ENCODE measurements at regions not wholly inside any gene's neighbourhood (a gene's known extent, or its start where the extent isn't known, plus 50 kb on each side); places are given as distances from the start of the nearest gene placed in this dataset.

DNA sequence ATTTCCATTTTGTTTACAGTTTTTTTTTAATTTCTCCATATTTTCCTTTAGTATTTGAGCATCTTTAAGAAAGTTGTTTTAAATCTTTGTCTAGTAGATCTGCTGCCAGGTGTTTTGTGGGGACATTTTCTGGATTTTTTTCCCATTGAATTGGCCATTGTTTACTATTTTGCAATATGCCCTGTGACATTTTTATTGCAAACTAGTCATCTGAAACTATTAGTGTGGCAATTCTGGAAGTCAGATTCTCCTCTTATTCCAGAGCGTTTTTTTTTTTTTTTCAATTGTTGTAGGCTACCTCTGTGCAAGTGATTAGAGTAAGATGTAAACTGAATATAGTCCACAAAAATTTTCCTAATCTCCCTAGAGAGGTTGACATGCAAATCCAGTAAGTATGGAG is 334.2 kb downstream of the PYDC2 start:
- no peak for DNase-seq
- H3K9me3 ChIP-seq = peaks cover 0 to 18% (median 0%) of the 10 kb centered on the region in 11 donors
- H3K36me3 ChIP-seq = no peaks in the 10 kb centered on the region
- WGBS, 2 donors = 74 to 79% methylated on average over 1 of the region's 1 CpG
- no peaks in the 10 kb centered on the region for H3K27me3 ChIP-seq
- H3K27ac ChIP-seq = no peak overlapping the region
- intact Hi-C loops (cut with DNase I) = no loop called here
- H3K4me1 ChIP-seq = no peaks in the 10 kb centered on the region
- TF ChIP-seq, protein P1, sequence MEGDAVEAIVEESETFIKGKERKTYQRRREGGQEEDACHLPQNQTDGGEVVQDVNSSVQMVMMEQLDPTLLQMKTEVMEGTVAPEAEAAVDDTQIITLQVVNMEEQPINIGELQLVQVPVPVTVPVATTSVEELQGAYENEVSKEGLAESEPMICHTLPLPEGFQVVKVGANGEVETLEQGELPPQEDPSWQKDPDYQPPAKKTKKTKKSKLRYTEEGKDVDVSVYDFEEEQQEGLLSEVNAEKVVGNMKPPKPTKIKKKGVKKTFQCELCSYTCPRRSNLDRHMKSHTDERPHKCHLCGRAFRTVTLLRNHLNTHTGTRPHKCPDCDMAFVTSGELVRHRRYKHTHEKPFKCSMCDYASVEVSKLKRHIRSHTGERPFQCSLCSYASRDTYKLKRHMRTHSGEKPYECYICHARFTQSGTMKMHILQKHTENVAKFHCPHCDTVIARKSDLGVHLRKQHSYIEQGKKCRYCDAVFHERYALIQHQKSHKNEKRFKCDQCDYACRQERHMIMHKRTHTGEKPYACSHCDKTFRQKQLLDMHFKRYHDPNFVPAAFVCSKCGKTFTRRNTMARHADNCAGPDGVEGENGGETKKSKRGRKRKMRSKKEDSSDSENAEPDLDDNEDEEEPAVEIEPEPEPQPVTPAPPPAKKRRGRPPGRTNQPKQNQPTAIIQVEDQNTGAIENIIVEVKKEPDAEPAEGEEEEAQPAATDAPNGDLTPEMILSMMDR (IDR thresholded peaks at IDR 0.05) = no peak
- no peak overlapping the region for H3K4me3 ChIP-seq
- no peak for ATAC-seq

DNA sequence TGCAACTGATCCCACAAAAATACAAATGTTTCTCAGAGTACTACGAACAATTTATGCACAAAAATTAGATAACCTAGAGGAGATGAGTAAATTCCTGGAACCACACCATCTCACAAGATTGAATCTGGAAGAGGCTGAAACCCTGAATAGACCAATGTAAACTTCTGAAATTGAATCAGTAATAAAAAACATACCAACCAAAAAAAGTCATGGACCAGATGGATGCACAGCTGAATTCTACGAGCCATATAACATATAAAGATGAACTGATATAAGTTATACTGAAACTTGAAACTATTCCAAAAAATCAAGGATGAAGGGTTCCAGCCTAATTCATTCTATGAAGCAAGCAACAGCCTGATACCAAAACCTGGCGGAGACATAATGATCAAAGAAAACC is 336.3 kb downstream of the PYDC2 start:
- H3K4me3 ChIP-seq = no peak overlapping the region

DNA sequence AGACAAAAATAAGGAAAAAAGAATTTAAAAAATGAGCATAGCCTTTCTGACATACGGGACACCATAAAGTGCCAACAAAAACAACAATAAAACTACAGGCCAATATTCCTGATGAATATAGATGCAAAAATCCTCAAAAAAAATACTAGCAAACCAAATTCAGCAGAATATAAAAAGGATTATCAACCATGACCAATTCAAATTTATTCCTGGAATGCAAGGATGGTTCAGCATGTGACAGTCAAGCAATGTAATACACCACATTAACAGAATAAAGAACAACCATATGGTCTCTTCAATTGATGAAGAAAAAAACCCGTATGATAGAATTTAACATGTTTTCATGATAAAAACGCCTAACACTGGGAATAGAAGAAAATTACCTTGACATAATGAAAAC is 341.7 kb downstream of the PYDC2 start:
- no peak for DNase-seq
- Histone ChIP-seq H3K9me3 (peaks cover 0 to 57% (median 14%) of the 10 kb centered on the region in 11 donors), H3K27me3 (no peaks in the 10 kb centered on the region), H3K27ac (no peak overlapping the region), H3K4me3 (no peak overlapping the region), H3K4me1 (no peaks in the 10 kb centered on the region), H3K36me3 (no peaks in the 10 kb centered on the region)
- no peak for ATAC-seq
- 76 to 79% methylated on average over 3 of the region's 3 CpGs for WGBS, 2 donors
- intact Hi-C loops (cut with DNase I) = no loop called here
- TF ChIP-seq, protein P1 (IDR thresholded peaks at IDR 0.05) = no peak

More for the DNA sequence above, 336.3 kb downstream of the PYDC2 start:
- TF ChIP-seq, protein P1 (IDR thresholded peaks at IDR 0.05) = no peak
- intact Hi-C loops (cut with DNase I) = no loop called here
- DNase-seq (no peak), ATAC-seq (no peak)
- H3K9me3 ChIP-seq = peaks cover 0 to 29% (median 4%) of the 10 kb centered on the region in 11 donors
- H3K27me3 ChIP-seq = no peaks in the 10 kb centered on the region
- H3K4me1 ChIP-seq = no peaks in the 10 kb centered on the region
- H3K27ac ChIP-seq = no peak overlapping the region
- WGBS, 2 donors = 90 to 93% methylated on average over 3 of the region's 3 CpGs
- no peaks in the 10 kb centered on the region for H3K36me3 ChIP-seq

DNA sequence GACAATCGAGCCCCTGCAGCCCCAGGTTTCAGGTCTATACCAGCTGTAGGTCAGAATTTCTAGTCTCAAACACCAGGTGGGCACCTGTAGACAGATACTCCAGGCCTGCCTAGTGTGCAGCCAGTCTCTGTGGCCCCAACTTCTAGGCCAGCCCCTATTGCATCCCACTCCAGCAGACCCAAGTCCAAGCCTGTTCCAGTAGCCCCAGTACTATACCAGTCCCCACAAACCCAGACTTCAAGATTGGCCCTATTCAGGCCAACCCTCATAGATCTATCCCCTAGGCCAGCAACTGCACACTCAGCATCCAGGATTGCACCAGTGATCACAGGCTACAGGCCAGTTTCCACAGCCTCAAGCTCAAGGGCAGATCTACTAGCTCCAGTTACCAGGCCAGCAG is 344.0 kb downstream of the PYDC2 start:
- no peak for DNase-seq
- H3K27me3 ChIP-seq = no peaks in the 10 kb centered on the region
- no peaks in the 10 kb centered on the region for H3K36me3 ChIP-seq
- no peaks in the 10 kb centered on the region for H3K4me1 ChIP-seq
- no peak for ATAC-seq
- H3K27ac ChIP-seq = no peak overlapping the region
- WGBS, 2 donors = 41 to 65% methylated on average over 1 of the region's 1 CpG
- TF ChIP-seq, protein P1 (IDR thresholded peaks at IDR 0.05) = no peak
- intact Hi-C loops (cut with DNase I) = no loop called here
- H3K9me3 ChIP-seq = peaks cover 0 to 59% (median 14%) of the 10 kb centered on the region in 11 donors
- no peak overlapping the region for H3K4me3 ChIP-seq
